Endothelial cell of umbilical vein (primary cell): ENCODE measurements at regions not wholly inside any gene's neighbourhood (a gene's known extent, or its start where the extent isn't known, plus 50 kb on each side); places are given as distances from the start of the nearest gene placed in this dataset.

Experiments used
- BruUV-seq: library from RNA; stranded (reverse); fragments of 400-500 nt; replicated peaks from 2 replicates; lab custom pipeline; 2021; lab: Mats Ljungman, UMichigan
- CTCF ChIA-PET: fragments of 300-600, 350-600 bp; sonication (Branson Sonifier 250); formaldehyde crosslinking; loops from one replicate; lab custom pipeline; 2021; ENCODE audit warnings: antibody characterized with exemption, inconsistent platforms; lab: Charles Lee
- POLR2A ChIA-PET: fragments of 300-600, 350-600 bp; sonication (Branson Sonifier 250); formaldehyde crosslinking; loops from one replicate; lab custom pipeline; 2021; ENCODE audit warnings: antibody characterized with exemption, inconsistent platforms; lab: Charles Lee
- DNase-seq: peaks from one replicate; pipeline ENCODE4 v3.0.0-alpha.2; 2011; ENCODE audit warnings: low read depth, low spot score
- FAIRE-seq: peaks from 2 replicates; lab custom pipeline; 2011; peaks lifted over from hg19 to GRCh38; lab: Jason Lieb, UNC
- H2AFZ ChIP-seq: 2 replicates; pipeline ENCODE4 v1.6.0; 2012; ENCODE audit warnings: low read depth, low read length, control low read depth, inconsistent platforms
- H3K27ac ChIP-seq: 2 replicates; pipeline ENCODE4 v1.5.1; 2011; ENCODE audit warnings: low read depth, mild to moderate bottlenecking, control low read depth, low read length, moderate library complexity; ENCODE audit not compliant: insufficient read depth
- H3K27me3 ChIP-seq, 2 experiments: 2 replicates each; pipeline versions ENCODE4 v1.6.0 to v1.6.1; 2011; ENCODE audit warnings: low read length in 2 of 2, mixed read lengths in 1 of 2; ENCODE audit not compliant: control insufficient read depth in 2 of 2, insufficient read depth in 2 of 2
- H3K36me3 ChIP-seq, 2 experiments: 2 replicates in 1 of 2; 3 replicates in 1 of 2; pipeline ENCODE4 v1.5.1; 2011; ENCODE audit warnings: low read length in 2 of 2, mild to moderate bottlenecking in 1 of 2, moderate library complexity in 1 of 2; ENCODE audit not compliant: control insufficient read depth in 2 of 2, insufficient read depth in 2 of 2; ENCODE audit errors: extremely low read depth in 1 of 2
- H3K4me1 ChIP-seq: 3 replicates; pipeline ENCODE4 v1.5.1; 2011; ENCODE audit warnings: mild to moderate bottlenecking, low read length; ENCODE audit not compliant: control insufficient read depth, insufficient read depth; ENCODE audit errors: extremely low read depth
- H3K4me2 ChIP-seq: 2 replicates; pipeline ENCODE4 v1.6.1; 2011; ENCODE audit warnings: low read length, control low read depth, mixed read lengths; ENCODE audit not compliant: insufficient read depth
- H3K4me3 ChIP-seq, 3 experiments: fragments of 200-600 bp in 1 of 3; sonication (generic), shearing (Covaris generic) in 1 of 3; replicated peaks in 1 of 3; 2 replicates each; pipeline ENCODE4 v1.5.1; 2011 to 2016; ENCODE audit warnings: control low read depth in 3 of 3, low read length in 3 of 3, mild to moderate bottlenecking in 2 of 3, inconsistent platforms in 1 of 3, low read depth in 1 of 3, moderate library complexity in 1 of 3; ENCODE audit not compliant: insufficient read depth in 1 of 3
- H3K79me2 ChIP-seq: 2 replicates; pipeline ENCODE4 v1.6.0; 2012; ENCODE audit warnings: low read length, inconsistent platforms; ENCODE audit not compliant: control insufficient read depth, insufficient read depth
- H3K9ac ChIP-seq: replicated peaks from 2 replicates; pipeline ENCODE3; 2011; ENCODE audit warnings: low read length, control low read depth; ENCODE audit not compliant: insufficient read depth; ENCODE audit errors: extremely low read depth
- H3K9me1 ChIP-seq: replicated peaks from 3 replicates; pipeline ENCODE4 v1.6.0; 2011; ENCODE audit warnings: mild to moderate bottlenecking, low read length; ENCODE audit not compliant: control insufficient read depth, insufficient read depth; ENCODE audit errors: extremely low read depth
- H3K9me3 ChIP-seq: replicated peaks from 2 replicates; pipeline ENCODE4 v1.5.1; 2012; ENCODE audit warnings: low read length, inconsistent platforms; ENCODE audit not compliant: control insufficient read depth, insufficient read depth
- H4K20me1 ChIP-seq: replicated peaks from 2 replicates; pipeline ENCODE3; 2011; ENCODE audit warnings: mild to moderate bottlenecking, low read length; ENCODE audit not compliant: control insufficient read depth, insufficient read depth; ENCODE audit errors: extremely low read depth
- EZH2 ChIP-seq: IDR thresholded peaks from 2 replicates; pipeline ENCODE4 v1.6.1; 2012; ENCODE audit warnings: borderline replicate concordance, low read depth, mild to moderate bottlenecking, moderate library complexity, low read length, inconsistent platforms; ENCODE audit not compliant: severe bottlenecking
- FOS ChIP-seq: IDR thresholded peaks from 2 replicates; pipeline ENCODE4 v1.6.1; 2011; ENCODE audit warnings: mild to moderate bottlenecking, low read length, moderate library complexity, borderline replicate concordance; ENCODE audit not compliant: insufficient read depth
- GATA2 ChIP-seq: IDR thresholded peaks from 2 replicates; pipeline ENCODE4 v1.7.0; 2011; ENCODE audit warnings: low read depth, mild to moderate bottlenecking, moderate library complexity, mixed read lengths, low read length; ENCODE audit not compliant: insufficient read length, insufficient read depth
- JUN ChIP-seq: IDR thresholded peaks from 2 replicates; pipeline ENCODE4 v1.6.1; 2011; ENCODE audit warnings: borderline replicate concordance, low read depth; ENCODE audit not compliant: insufficient read length, insufficient read depth
- MAX ChIP-seq: IDR thresholded peaks from 2 replicates; pipeline ENCODE4 v1.6.1; 2011; ENCODE audit not compliant: insufficient read depth, insufficient read length
- MYC ChIP-seq: IDR thresholded peaks from one replicate; pipeline ENCODE4 v1.6.1; 2011; ENCODE audit warnings: mild to moderate bottlenecking, low read depth, low read length
- POLR2A ChIP-seq: IDR thresholded peaks from 2 replicates; pipeline ENCODE4 v1.6.1; 2012; ENCODE audit warnings: low read depth, mild to moderate bottlenecking, control low read depth, low read length
- POLR2AphosphoS5 ChIP-seq: IDR thresholded peaks from 2 replicates; pipeline ENCODE4 v1.6.1; 2012; ENCODE audit warnings: low read depth, mild to moderate bottlenecking, control low read depth, low read length, moderate library complexity; ENCODE audit not compliant: insufficient read depth
- dilution Hi-C: fragments of 300-500 bp; cut with MboI; formaldehyde crosslinking; loops from one replicate; pipeline ENCODE4 v1.15.0; 2019; ENCODE audit warnings: low sequenced_read_pairs; ENCODE audit not compliant: extremely low pct_ligation_motif_present
- intact Hi-C: fragments of 100-400 bp; cut with micrococcal nuclease; formaldehyde crosslinking; loops from one replicate; pipeline ENCODE4 v1.10.0; 2022

GRCh38 chr16:62294213-62294972, 258.2 kb upstream of the CDH8 start:
- FAIRE-seq (no peak), DNase-seq (no peak)
- Histone ChIP-seq H2AFZ (no peak overlapping the region), H3K4me1 (no peaks in the 10 kb centered on the region), H3K4me2 (no peak overlapping the region), H3K9ac (no peak overlapping the region), H4K20me1 (no peaks in the 10 kb centered on the region), H3K36me3 (no peaks in the 10 kb centered on the region), H3K79me2 (no peaks in the 10 kb centered on the region), H3K9me3 (no peaks in the 10 kb centered on the region), H3K4me3 (no peak overlapping the region), H3K9me1 (no peaks in the 10 kb centered on the region), H3K27me3 (no peaks in the 10 kb centered on the region), H3K27ac (no peak overlapping the region)
- ChIA-PET CTCF (no interaction called here), POLR2A (no interaction called here)
- no TSS peak for BruUV-seq
- TF ChIP-seq FOS, result no peak
- no peak for TF ChIP-seq MAX
- no peak for TF ChIP-seq MYC
- no peak for TF ChIP-seq POLR2A
- TF ChIP-seq EZH2, result no peak
- TF ChIP-seq GATA2, result no peak
- no peak for TF ChIP-seq JUN
- no peak for TF ChIP-seq POLR2AphosphoS5
- dilution Hi-C loops (no loop called here), intact Hi-C loops (no loop called here)
